Peyer's patch (tissue), 4 donors: ENCODE measurements at regions not wholly inside any gene's neighbourhood (a gene's known extent, or its start where the extent isn't known, plus 50 kb on each side); places are given as distances from the start of the nearest gene placed in this dataset.

Source experiments
- DNase-seq, 3 donors: peaks; one replicate each; pipeline ENCODE4 v3.0.0-alpha.2; 2017 to 2019
- H3K27ac ChIP-seq, 4 donors: fragments of 200-600 bp; sonication (generic); one replicate each; pipeline ENCODE4 v1.5.1; 2016 to 2019
- H3K27me3 ChIP-seq, 2 donors: fragments of 200-600 bp; sonication (generic); one replicate each; pipeline ENCODE4 v1.5.1; 2019
- H3K36me3 ChIP-seq, 3 donors: fragments of 200-600 bp; sonication (generic); one replicate each; pipeline ENCODE4 v1.5.1; 2016 to 2019
- H3K4me1 ChIP-seq, 4 donors: fragments of 200-600 bp; sonication (generic); one replicate each; pipeline ENCODE4 v1.5.1; 2016 to 2019
- H3K4me3 ChIP-seq, 4 donors: fragments of 200-600 bp; sonication (generic); 1 replicate in 3 of 4; 2 replicates in 1 of 4; pipeline ENCODE4 v1.5.1; 2016 to 2019; ENCODE audit warnings: mild to moderate bottlenecking in 1 of 4
- H3K9me3 ChIP-seq, 4 donors: fragments of 200-600 bp; sonication (generic); one replicate each; pipeline ENCODE4 v1.5.1; 2016 to 2019; ENCODE audit warnings: mild to moderate bottlenecking in 1 of 4
- POLR2A ChIP-seq, 2 donors: fragments of 450-650 bp; IDR thresholded peaks; one replicate each; pipeline ENCODE4 v1.5.1; 2017; ENCODE audit warnings: antibody characterized with exemption in 2 of 2, mild to moderate bottlenecking in 2 of 2, moderate library complexity in 2 of 2
- TF ChIP-seq, protein P1 (sequence below), 6 experiments: fragments of 450-650 bp in 4 of 6; fragments of 200-600 bp in 2 of 6; sonication (generic) in 1 of 6; IDR thresholded peaks; one replicate each; pipeline ENCODE4 v1.5.1; 2017 to 2019; ENCODE audit warnings: antibody characterized with exemption in 6 of 6, mild to moderate bottlenecking in 3 of 6, moderate library complexity in 1 of 6

DNA sequence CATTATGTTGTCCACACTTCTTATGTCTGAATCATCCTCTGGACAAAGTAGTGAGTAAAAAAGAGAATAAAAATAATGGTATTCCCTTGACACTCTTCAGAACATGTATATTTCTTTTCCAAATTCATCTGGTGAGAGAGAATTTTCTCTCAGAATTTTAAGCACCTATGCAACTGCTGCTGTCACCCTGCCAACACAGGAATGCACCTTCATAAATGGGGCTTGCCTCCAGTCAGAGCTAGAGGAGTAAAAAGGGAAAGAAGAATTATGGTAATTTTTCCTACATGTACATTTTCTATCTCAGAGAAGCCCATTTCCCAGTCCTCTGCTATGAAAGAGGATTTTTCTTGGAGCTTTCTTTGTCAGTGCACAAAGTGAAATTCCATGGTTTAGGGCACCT is 92.2 kb upstream of the ALCAM start:
- H3K36me3 ChIP-seq = no peaks in the 10 kb centered on the region
- H3K4me1 ChIP-seq = no peaks in the 10 kb centered on the region
- H3K4me3 ChIP-seq = no peak overlapping the region
- no peaks in the 10 kb centered on the region for H3K9me3 ChIP-seq
- TF ChIP-seq, protein P1, sequence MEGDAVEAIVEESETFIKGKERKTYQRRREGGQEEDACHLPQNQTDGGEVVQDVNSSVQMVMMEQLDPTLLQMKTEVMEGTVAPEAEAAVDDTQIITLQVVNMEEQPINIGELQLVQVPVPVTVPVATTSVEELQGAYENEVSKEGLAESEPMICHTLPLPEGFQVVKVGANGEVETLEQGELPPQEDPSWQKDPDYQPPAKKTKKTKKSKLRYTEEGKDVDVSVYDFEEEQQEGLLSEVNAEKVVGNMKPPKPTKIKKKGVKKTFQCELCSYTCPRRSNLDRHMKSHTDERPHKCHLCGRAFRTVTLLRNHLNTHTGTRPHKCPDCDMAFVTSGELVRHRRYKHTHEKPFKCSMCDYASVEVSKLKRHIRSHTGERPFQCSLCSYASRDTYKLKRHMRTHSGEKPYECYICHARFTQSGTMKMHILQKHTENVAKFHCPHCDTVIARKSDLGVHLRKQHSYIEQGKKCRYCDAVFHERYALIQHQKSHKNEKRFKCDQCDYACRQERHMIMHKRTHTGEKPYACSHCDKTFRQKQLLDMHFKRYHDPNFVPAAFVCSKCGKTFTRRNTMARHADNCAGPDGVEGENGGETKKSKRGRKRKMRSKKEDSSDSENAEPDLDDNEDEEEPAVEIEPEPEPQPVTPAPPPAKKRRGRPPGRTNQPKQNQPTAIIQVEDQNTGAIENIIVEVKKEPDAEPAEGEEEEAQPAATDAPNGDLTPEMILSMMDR (IDR thresholded peaks at IDR 0.05) = no peak
- no peak for TF ChIP-seq POLR2A (IDR thresholded peaks at IDR 0.05)
- no peak for DNase-seq
- no peaks in the 10 kb centered on the region for H3K27me3 ChIP-seq
- H3K27ac ChIP-seq = no peak overlapping the region

DNA sequence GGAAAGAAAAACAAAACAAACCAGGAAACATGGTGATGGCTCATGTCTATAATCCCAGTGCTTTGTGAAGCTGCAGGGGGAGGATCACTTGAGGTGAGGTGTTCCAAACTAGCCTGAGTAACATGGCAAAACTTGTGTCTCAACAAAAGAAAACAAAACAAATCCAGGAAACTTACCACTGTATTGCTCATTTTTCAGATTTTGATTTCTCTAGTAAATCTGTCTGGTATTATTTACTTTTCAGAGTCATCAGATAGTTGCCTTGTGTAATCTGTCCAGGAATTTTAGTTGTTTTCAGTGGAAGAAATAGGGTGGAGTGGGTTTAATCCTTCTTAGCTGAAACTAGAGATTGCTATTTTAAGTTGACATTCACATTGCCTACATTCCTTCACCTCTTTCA is 91.8 kb upstream of the ALCAM start:
- no peaks in the 10 kb centered on the region for H3K27me3 ChIP-seq
- TF ChIP-seq POLR2A (IDR thresholded peaks at IDR 0.05) = no peak
- TF ChIP-seq, protein P1 (IDR thresholded peaks at IDR 0.05) = no peak

DNA sequence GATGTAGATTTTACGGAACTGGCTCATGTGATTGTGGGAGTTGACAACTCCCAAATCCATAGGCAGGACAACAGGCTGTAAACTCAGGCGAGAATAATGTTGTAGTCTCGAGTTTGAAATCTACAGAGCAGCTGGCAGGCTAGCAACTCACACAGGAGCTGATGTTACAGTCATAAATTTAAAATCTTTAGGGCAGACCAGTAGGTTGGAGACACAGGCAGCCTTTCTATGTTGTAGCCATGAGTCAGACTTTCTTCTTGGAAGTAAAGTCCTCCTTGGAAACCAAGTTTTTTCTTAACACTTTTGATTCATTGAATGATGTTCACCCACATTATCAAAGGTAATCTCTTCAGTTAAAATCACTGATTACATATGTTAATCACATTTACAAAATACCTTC is 89.1 kb upstream of the ALCAM start:
- no peak for TF ChIP-seq POLR2A (IDR thresholded peaks at IDR 0.05)
- TF ChIP-seq, protein P1 (IDR thresholded peaks at IDR 0.05) = no peak
- no peaks in the 10 kb centered on the region for H3K9me3 ChIP-seq
- H3K27ac ChIP-seq = no peak overlapping the region
- no peaks in the 10 kb centered on the region for H3K4me1 ChIP-seq
- H3K27me3 ChIP-seq = no peaks in the 10 kb centered on the region
- no peak overlapping the region for H3K4me3 ChIP-seq
- no peaks in the 10 kb centered on the region for H3K36me3 ChIP-seq
- no peak for DNase-seq

More for the DNA sequence above, 91.8 kb upstream of the ALCAM start:
- Histone ChIP-seq H3K4me1 (no peaks in the 10 kb centered on the region), H3K9me3 (no peaks in the 10 kb centered on the region), H3K27ac (no peak overlapping the region), H3K36me3 (no peaks in the 10 kb centered on the region), H3K4me3 (no peak overlapping the region)
- no peak for DNase-seq

DNA sequence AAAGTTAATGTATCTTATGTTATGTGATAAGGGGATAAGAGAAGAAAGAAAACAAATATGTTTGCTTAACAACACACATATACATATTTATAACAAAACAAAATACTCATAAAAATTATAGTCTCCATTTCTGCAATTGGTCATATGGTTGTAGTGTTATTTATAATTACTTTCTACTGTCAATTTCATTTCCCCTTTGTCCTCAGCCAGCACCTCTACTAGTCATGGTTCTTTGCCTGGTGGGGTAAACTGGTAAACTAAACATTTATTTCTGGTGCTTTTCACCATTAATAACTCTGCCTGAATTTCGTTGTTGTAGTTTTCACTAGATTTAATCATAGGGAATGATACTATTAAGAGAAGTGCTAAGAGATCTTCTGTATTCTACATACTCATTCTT is 88.0 kb upstream of the ALCAM start:
- no peaks in the 10 kb centered on the region for H3K9me3 ChIP-seq
- no peaks in the 10 kb centered on the region for H3K27me3 ChIP-seq
- TF ChIP-seq POLR2A (IDR thresholded peaks at IDR 0.05) = no peak
- TF ChIP-seq, protein P1 (IDR thresholded peaks at IDR 0.05) = no peak
- DNase-seq = no peak
- H3K36me3 ChIP-seq = no peaks in the 10 kb centered on the region
- H3K4me3 ChIP-seq = no peak overlapping the region
- no peaks in the 10 kb centered on the region for H3K4me1 ChIP-seq
- H3K27ac ChIP-seq = no peak overlapping the region

DNA sequence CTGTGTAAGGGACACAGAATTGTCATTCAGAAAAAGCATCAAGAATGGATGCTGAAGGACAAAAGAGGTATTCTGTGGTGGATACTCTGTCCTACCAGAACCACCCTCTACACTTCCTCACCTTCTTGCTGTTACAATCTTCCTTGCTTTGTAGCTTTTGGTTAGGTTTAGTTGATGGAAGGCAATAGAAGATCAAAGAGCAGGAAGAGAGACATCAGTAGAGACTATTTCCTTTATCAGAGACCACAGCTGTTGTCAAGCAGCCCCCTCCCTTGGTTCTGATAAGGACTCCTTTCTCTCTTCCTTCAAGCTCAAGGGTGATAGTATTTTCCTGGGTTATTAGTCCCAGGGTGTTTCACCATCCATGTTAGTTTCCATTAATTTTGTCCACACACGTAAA is 84.7 kb upstream of the ALCAM start:
- H3K4me3 ChIP-seq = no peak overlapping the region
- no peaks in the 10 kb centered on the region for H3K27me3 ChIP-seq
- no peaks in the 10 kb centered on the region for H3K36me3 ChIP-seq
- H3K4me1 ChIP-seq = no peaks in the 10 kb centered on the region
- no peak overlapping the region for H3K27ac ChIP-seq
- TF ChIP-seq, protein P1 (IDR thresholded peaks at IDR 0.05) = no peak
- TF ChIP-seq POLR2A (IDR thresholded peaks at IDR 0.05) = no peak
- no peaks in the 10 kb centered on the region for H3K9me3 ChIP-seq
- no peak for DNase-seq

DNA sequence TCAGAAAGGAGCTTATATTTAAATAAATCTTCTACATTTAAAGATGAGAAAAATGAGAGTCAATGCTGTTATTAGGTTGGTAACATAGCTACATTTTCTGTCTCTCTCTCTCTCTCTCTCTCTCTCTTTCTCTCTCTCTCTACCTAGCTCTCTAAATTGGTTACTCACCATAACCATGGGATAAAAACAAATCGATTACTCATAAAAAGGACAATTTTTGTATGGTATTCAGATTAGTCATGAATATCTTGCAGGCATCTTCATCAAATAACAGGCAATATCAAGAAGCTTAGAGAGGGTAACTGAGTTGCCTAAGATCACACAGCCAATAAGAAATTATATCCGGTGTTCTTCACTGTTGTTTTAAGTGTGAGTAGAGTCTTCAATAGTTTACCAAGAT is 81.8 kb upstream of the ALCAM start:
- no peak overlapping the region for H3K27ac ChIP-seq
- no peak for DNase-seq
- H3K36me3 ChIP-seq = no peaks in the 10 kb centered on the region
- H3K9me3 ChIP-seq = no peaks in the 10 kb centered on the region
- no peaks in the 10 kb centered on the region for H3K4me1 ChIP-seq
- H3K27me3 ChIP-seq = no peaks in the 10 kb centered on the region
- TF ChIP-seq, protein P1 (IDR thresholded peaks at IDR 0.05) = no peak
- TF ChIP-seq POLR2A (IDR thresholded peaks at IDR 0.05) = no peak
- H3K4me3 ChIP-seq = no peak overlapping the region
